Panc1 (cell line): ENCODE measurements at regions not wholly inside any gene's neighbourhood (a gene's known extent, or its start where the extent isn't known, plus 50 kb on each side); places are given as distances from the start of the nearest gene placed in this dataset.

Experiments used
- ATAC-seq: fragments of 200-7000 bp; cut with Tn5 transposase; 2 replicates; pipeline ENCODE4 v1.9.1; 2020; ENCODE audit warnings: mild to moderate bottlenecking, moderate library complexity
- BruUV-seq: library from RNA; stranded (reverse); fragments of 400-500 nt; replicated peaks from 2 replicates; lab custom pipeline; 2021; lab: Mats Ljungman, UMichigan
- CTCF ChIA-PET: fragments of 300-600 bp; sonication (Branson Sonifier 250); formaldehyde crosslinking; loops from one replicate; lab custom pipeline; 2022; ENCODE audit warnings: antibody characterized with exemption; lab: Charles Lee
- POLR2A ChIA-PET: fragments of 300-600 bp; sonication (Branson Sonifier 250); formaldehyde crosslinking; loops from one replicate; lab custom pipeline; 2022; ENCODE audit warnings: antibody characterized with exemption; lab: Charles Lee
- DNase-seq: peaks from one replicate; pipeline ENCODE4 v3.0.0-alpha.2; 2010; ENCODE audit warnings: low read depth, low spot score
- H3K27ac ChIP-seq: 2 replicates; pipeline ENCODE4 v1.5.1; 2011; ENCODE audit warnings: mild to moderate bottlenecking, low read length, inconsistent platforms
- H3K27me3 ChIP-seq: fragments of 200-500 bp; sonication (Bioruptor generic); 2 replicates; pipeline ENCODE4 v1.6.0; 2014; ENCODE audit warnings: low read length, inconsistent platforms; ENCODE audit not compliant: control insufficient read depth, insufficient read depth
- H3K36me3 ChIP-seq: fragments of 200-500 bp; sonication (Bioruptor generic); 2 replicates; pipeline ENCODE4 v1.5.1; 2014; ENCODE audit warnings: inconsistent platforms, mild to moderate bottlenecking, low read length, moderate library complexity; ENCODE audit not compliant: control insufficient read depth, insufficient read depth
- H3K4me1 ChIP-seq: 2 replicates; pipeline ENCODE4 v1.5.1; 2011; ENCODE audit warnings: inconsistent platforms, mild to moderate bottlenecking, low read length, moderate library complexity; ENCODE audit not compliant: control insufficient read depth, insufficient read depth
- H3K4me3 ChIP-seq, 2 experiments: 2 replicates each; pipeline ENCODE4 v1.5.1; 2011 to 2012; ENCODE audit warnings: low read depth in 2 of 2, low read length in 2 of 2, mild to moderate bottlenecking in 2 of 2, inconsistent platforms in 1 of 2, moderate library complexity in 1 of 2
- H3K9me3 ChIP-seq: fragments of 200-500 bp; sonication (Bioruptor generic); 2 replicates; pipeline ENCODE4 v1.5.1; 2014; ENCODE audit warnings: low read depth, mild to moderate bottlenecking, inconsistent platforms, low read length, moderate library complexity; ENCODE audit not compliant: control insufficient read depth, insufficient read depth
- POLR2AphosphoS5 ChIP-seq: IDR thresholded peaks from 2 replicates; pipeline ENCODE4 v1.6.1; 2012; ENCODE audit warnings: mild to moderate bottlenecking, low read depth, low read length, moderate library complexity
- REST ChIP-seq, 2 experiments: IDR thresholded peaks; 2 replicates each; pipeline ENCODE4 v1.6.1; 2011 to 2012; ENCODE audit warnings: low read depth in 2 of 2, control low read depth in 1 of 2, low read length in 1 of 2, mild to moderate bottlenecking in 1 of 2, moderate library complexity in 1 of 2; ENCODE audit not compliant: insufficient read depth in 1 of 2
- SIN3A ChIP-seq: IDR thresholded peaks from 2 replicates; pipeline ENCODE4 v1.6.1; 2012; ENCODE audit warnings: low read depth, mild to moderate bottlenecking, low read length, moderate library complexity, borderline replicate concordance; ENCODE audit not compliant: insufficient read depth
- TCF7L2 ChIP-seq: IDR thresholded peaks from 2 replicates; pipeline ENCODE4 v1.6.1; 2011; ENCODE audit warnings: mild to moderate bottlenecking, low read depth, low read length, inconsistent platforms
- in situ Hi-C: cut with HindIII; loops from 2 replicates; pipeline ENCODE4 v1.10.0; 2016; ENCODE audit warnings: low sequenced_read_pairs, low pct_unique_long_range_greater_than_20kb
- intact Hi-C: fragments of 100-400 bp; cut with micrococcal nuclease; formaldehyde crosslinking; loops from one replicate; pipeline ENCODE4 v1.10.0; 2022; ENCODE audit not compliant: unreplicated experiment
- TF ChIP-seq, protein P1 (sequence below): fragments of 450-650 bp; IDR thresholded peaks from 2 replicates; pipeline ENCODE4 v1.5.1; 2017; ENCODE audit warnings: mild to moderate bottlenecking

- POLR2A ChIA-PET = no interaction called here
- in situ Hi-C loops = loop anchor here (5.0 kb wide), 1 partner anchor 80 kb away; no protein-coding TSS in a partner anchor
- H3K27me3 ChIP-seq = no peaks in the 10 kb centered on the region
- no peaks in the 10 kb centered on the region for H3K9me3 ChIP-seq
- intact Hi-C loops = no loop called here
- DNase-seq (no peak), ATAC-seq (no peak)
- H3K4me3 ChIP-seq = no peak overlapping the region
- CTCF ChIA-PET = no interaction called here
- no peaks in the 10 kb centered on the region for H3K36me3 ChIP-seq
- no peak for TF ChIP-seq SIN3A
- no peak for TF ChIP-seq REST (IDR thresholded peaks at IDR 0.05; ENCODE audit: insufficient read depth in 1 of 2, low read depth in 2 of 2, low read length in 1 of 2)
- TF ChIP-seq POLR2AphosphoS5 = no peak
- TF ChIP-seq, protein P1, sequence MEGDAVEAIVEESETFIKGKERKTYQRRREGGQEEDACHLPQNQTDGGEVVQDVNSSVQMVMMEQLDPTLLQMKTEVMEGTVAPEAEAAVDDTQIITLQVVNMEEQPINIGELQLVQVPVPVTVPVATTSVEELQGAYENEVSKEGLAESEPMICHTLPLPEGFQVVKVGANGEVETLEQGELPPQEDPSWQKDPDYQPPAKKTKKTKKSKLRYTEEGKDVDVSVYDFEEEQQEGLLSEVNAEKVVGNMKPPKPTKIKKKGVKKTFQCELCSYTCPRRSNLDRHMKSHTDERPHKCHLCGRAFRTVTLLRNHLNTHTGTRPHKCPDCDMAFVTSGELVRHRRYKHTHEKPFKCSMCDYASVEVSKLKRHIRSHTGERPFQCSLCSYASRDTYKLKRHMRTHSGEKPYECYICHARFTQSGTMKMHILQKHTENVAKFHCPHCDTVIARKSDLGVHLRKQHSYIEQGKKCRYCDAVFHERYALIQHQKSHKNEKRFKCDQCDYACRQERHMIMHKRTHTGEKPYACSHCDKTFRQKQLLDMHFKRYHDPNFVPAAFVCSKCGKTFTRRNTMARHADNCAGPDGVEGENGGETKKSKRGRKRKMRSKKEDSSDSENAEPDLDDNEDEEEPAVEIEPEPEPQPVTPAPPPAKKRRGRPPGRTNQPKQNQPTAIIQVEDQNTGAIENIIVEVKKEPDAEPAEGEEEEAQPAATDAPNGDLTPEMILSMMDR = no peak
- TF ChIP-seq TCF7L2 = no peak
- BruUV-seq = no TSS peak
- H3K27ac ChIP-seq = no peak overlapping the region
- 0 out of 2 replicates have a peak, but pooled peaks cover 4% of the 10 kb centered on the region for H3K4me1 ChIP-seq
These were observed 159.3 kb upstream of the TLE3 start for GRCh38 chr15:70257047-70257446.

DNA sequence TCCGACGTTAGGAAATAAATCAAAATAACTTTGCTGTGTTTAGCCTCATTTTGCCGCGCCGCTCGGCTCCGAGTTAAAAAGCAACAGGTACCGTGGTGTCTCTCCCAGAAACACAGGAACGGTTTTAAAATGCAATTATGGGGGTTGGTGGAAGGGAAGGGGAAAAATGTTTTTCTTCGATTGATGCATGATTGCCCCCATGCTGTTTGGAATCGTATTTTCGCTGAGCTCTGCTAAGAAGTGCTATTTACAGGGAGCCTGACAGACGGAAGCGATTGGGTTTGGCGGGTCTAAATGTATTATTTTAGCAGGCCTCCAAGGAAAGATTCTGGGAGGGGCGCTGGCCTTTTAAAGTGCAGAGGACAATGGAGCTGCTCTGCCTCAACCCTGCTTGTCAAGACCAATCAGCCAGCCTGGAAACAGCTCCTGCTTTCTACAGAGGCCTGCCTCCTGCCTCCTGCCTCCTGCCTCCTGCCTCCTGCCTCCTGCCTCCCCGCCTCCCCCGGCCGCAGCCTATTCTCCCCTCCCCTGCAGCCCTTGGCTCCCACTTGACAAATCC is 156.7 kb upstream of the TLE3 start:
- CTCF ChIA-PET = interaction anchor here (0.7 kb wide), 3 partner anchors 11 to 101 kb away, joined by 3 to 5 read pairs (median 4); no protein-coding TSS in a partner anchor
- POLR2A ChIA-PET = no interaction called here

More for the DNA sequence above, 156.7 kb upstream of the TLE3 start:
- in situ Hi-C loops (no loop called here), intact Hi-C loops (no loop called here)
- H3K9me3 ChIP-seq = no peaks in the 10 kb centered on the region
- no peaks in the 10 kb centered on the region for H3K27me3 ChIP-seq
- H3K27ac ChIP-seq = no peak overlapping the region
- TF ChIP-seq SIN3A (no peak), REST (IDR thresholded peaks at IDR 0.05; ENCODE audit: insufficient read depth in 1 of 2, low read depth in 2 of 2, low read length in 1 of 2) (no peak), POLR2AphosphoS5 (no peak), TCF7L2 (no peak)
- TF ChIP-seq, protein P1 = no peak
- H3K36me3 ChIP-seq = no peaks in the 10 kb centered on the region
- 0 out of 2 replicates have a peak, but pooled peaks cover 4% of the 10 kb centered on the region for H3K4me1 ChIP-seq
- ATAC-seq (no peak), DNase-seq (no peak)
- H3K4me3 ChIP-seq = no peak overlapping the region
- BruUV-seq = no TSS peak
